ENCODE measurements at regions not wholly inside any gene's neighbourhood (a gene's known extent, or its start where the extent isn't known, plus 50 kb on each side); places are given as distances from the start of the nearest gene placed in this dataset.

GRCh38 chr2:126385983-126386382, 270.0 kb upstream of the GYPC start:
- H3K4me1 ChIP-seq = no peaks in the 10 kb centered on the region
- DNase-seq = no peak
- no peak for TF ChIP-seq CTCF (IDR thresholded peaks at IDR 0.05; ENCODE audit: low read depth, low read length)
- H3K4me3 ChIP-seq (ENCODE audit: low read depth, low read length) = no peak overlapping the region
- H3K9me3 ChIP-seq = no peaks in the 10 kb centered on the region
- no peaks in the 10 kb centered on the region for H3K27me3 ChIP-seq
- H3K36me3 ChIP-seq = no peaks in the 10 kb centered on the region

GRCh38 chr2:126389446-126389845, 266.5 kb upstream of the GYPC start:
- Histone ChIP-seq H3K36me3 (no peaks in the 10 kb centered on the region), H3K27me3 (no peaks in the 10 kb centered on the region), H3K4me3 (ENCODE audit: low read depth, low read length) (no peak overlapping the region), H3K9me3 (no peaks in the 10 kb centered on the region), H3K4me1 (no peaks in the 10 kb centered on the region)
- TF ChIP-seq CTCF (IDR thresholded peaks at IDR 0.05; ENCODE audit: low read depth, low read length) = no peak
- DNase-seq = no peak

- TF ChIP-seq CTCF (IDR thresholded peaks at IDR 0.05; ENCODE audit: low read depth, low read length) = no peak
- DNase-seq = no peak
- Histone ChIP-seq H3K4me1 (no peaks in the 10 kb centered on the region), H3K27me3 (no peaks in the 10 kb centered on the region), H3K9me3 (no peaks in the 10 kb centered on the region), H3K4me3 (ENCODE audit: low read depth, low read length) (no peak overlapping the region), H3K36me3 (no peaks in the 10 kb centered on the region)
Observed at GRCh38 chr2:126392889-126393288, 263.1 kb upstream of the GYPC start.

- H3K4me1 ChIP-seq = no peaks in the 10 kb centered on the region
- H3K9me3 ChIP-seq = no peaks in the 10 kb centered on the region
- no peak overlapping the region for H3K4me3 ChIP-seq (ENCODE audit: low read depth, low read length)
- TF ChIP-seq CTCF (IDR thresholded peaks at IDR 0.05; ENCODE audit: low read depth, low read length) = no peak
- H3K36me3 ChIP-seq = no peaks in the 10 kb centered on the region
- DNase-seq = no peak
- H3K27me3 ChIP-seq = no peaks in the 10 kb centered on the region
Observed at GRCh38 chr2:126399001-126399400, 257.0 kb upstream of the GYPC start.

- no peak for TF ChIP-seq CTCF (IDR thresholded peaks at IDR 0.05; ENCODE audit: low read depth, low read length)
- H3K4me1 ChIP-seq = no peaks in the 10 kb centered on the region
Observed at GRCh38 chr2:126403039-126403628, 252.8 kb upstream of the GYPC start.

GRCh38 chr2:126406267-126406666, 249.7 kb upstream of the GYPC start:
- H3K9me3 ChIP-seq = no peaks in the 10 kb centered on the region
- H3K36me3 ChIP-seq = no peaks in the 10 kb centered on the region
- no peak for DNase-seq
- no peak for TF ChIP-seq CTCF (IDR thresholded peaks at IDR 0.05; ENCODE audit: low read depth, low read length)
- no peaks in the 10 kb centered on the region for H3K27me3 ChIP-seq
- H3K4me3 ChIP-seq (ENCODE audit: low read depth, low read length) = no peak overlapping the region
- H3K4me1 ChIP-seq = no peaks in the 10 kb centered on the region

More at GRCh38 chr2:126403039-126403628, 252.8 kb upstream of the GYPC start:
- Histone ChIP-seq H3K36me3 (no peaks in the 10 kb centered on the region), H3K9me3 (no peaks in the 10 kb centered on the region), H3K27me3 (no peaks in the 10 kb centered on the region), H3K4me3 (ENCODE audit: low read depth, low read length) (no peak overlapping the region)
- no peak for DNase-seq
